Esophagus squamous epithelium (tissue), 5 donors: ENCODE measurements at regions not wholly inside any gene's neighbourhood (a gene's known extent, or its start where the extent isn't known, plus 50 kb on each side); places are given as distances from the start of the nearest gene placed in this dataset.

Source experiments
- DNase-seq: peaks from one replicate; lab custom pipeline; 2025; lab: John Stamatoyannopoulos, UW
- H3K27ac ChIP-seq, 4 donors: fragments of 200-600 bp; sonication (generic); one replicate each; pipeline ENCODE4 v1.5.1; 2016 to 2019; ENCODE audit warnings: mild to moderate bottlenecking in 1 of 4
- H3K27me3 ChIP-seq, 4 donors: fragments of 200-600 bp; sonication (generic); 1 replicate in 3 of 4; 2 replicates in 1 of 4; pipeline versions ENCODE4 v1.5.1 to v1.6.0; 2017 to 2021; ENCODE audit warnings: antibody characterized with exemption in 1 of 4
- H3K36me3 ChIP-seq, 3 donors: fragments of 200-600 bp; sonication (generic); one replicate each; pipeline ENCODE4 v1.5.1; 2016 to 2019
- H3K4me1 ChIP-seq, 3 donors: fragments of 200-600 bp; sonication (generic); one replicate each; pipeline ENCODE4 v1.5.1; 2017 to 2019
- H3K4me3 ChIP-seq, 4 donors: fragments of 200-600 bp; sonication (generic); 1 replicate in 3 of 4; 2 replicates in 1 of 4; pipeline ENCODE4 v1.5.1; 2016 to 2019; ENCODE audit warnings: mild to moderate bottlenecking in 2 of 4, moderate library complexity in 1 of 4
- H3K9me3 ChIP-seq, 3 donors: fragments of 200-600 bp; sonication (generic); one replicate each; pipeline ENCODE4 v1.5.1; 2016 to 2019
- POLR2A ChIP-seq, 4 donors: fragments of 450-650 bp; IDR thresholded peaks; one replicate each; pipeline ENCODE4 v1.6.1; 2017; ENCODE audit warnings: antibody characterized with exemption in 4 of 4, mild to moderate bottlenecking in 4 of 4, moderate library complexity in 3 of 4
- WGBS, 2 donors: methylation state at CpG; one replicate each; pipeline ENCODE4 v1.1.5; 2018; 5-methylcytosine and 5-hydroxymethylcytosine counted together
- intact Hi-C: fragments of 100-400 bp; cut with DNase I; formaldehyde crosslinking; loops from one replicate; pipeline ENCODE4 v1.15.0; 2022
- TF ChIP-seq, protein P1 (sequence below), 6 experiments: fragments of 450-650 bp in 4 of 6; fragments of 200-600 bp in 2 of 6; sonication (generic) in 2 of 6; IDR thresholded peaks; one replicate each; pipeline ENCODE4 v1.5.1; 2016 to 2019; ENCODE audit warnings: antibody characterized with exemption in 6 of 6, mild to moderate bottlenecking in 4 of 6, moderate library complexity in 4 of 6
- donor health status: DM: yes; HTN: yes; CAD: no.

- Histone ChIP-seq H3K36me3 (no peaks in the 10 kb centered on the region), H3K9me3 (no peaks in the 10 kb centered on the region), H3K4me3 (no peak overlapping the region), H3K27me3 (no peaks in the 10 kb centered on the region), H3K4me1 (no peaks in the 10 kb centered on the region), H3K27ac (no peak overlapping the region)
- intact Hi-C loops: no loop called here
- DNase-seq: no peak
- TF ChIP-seq, protein P1, sequence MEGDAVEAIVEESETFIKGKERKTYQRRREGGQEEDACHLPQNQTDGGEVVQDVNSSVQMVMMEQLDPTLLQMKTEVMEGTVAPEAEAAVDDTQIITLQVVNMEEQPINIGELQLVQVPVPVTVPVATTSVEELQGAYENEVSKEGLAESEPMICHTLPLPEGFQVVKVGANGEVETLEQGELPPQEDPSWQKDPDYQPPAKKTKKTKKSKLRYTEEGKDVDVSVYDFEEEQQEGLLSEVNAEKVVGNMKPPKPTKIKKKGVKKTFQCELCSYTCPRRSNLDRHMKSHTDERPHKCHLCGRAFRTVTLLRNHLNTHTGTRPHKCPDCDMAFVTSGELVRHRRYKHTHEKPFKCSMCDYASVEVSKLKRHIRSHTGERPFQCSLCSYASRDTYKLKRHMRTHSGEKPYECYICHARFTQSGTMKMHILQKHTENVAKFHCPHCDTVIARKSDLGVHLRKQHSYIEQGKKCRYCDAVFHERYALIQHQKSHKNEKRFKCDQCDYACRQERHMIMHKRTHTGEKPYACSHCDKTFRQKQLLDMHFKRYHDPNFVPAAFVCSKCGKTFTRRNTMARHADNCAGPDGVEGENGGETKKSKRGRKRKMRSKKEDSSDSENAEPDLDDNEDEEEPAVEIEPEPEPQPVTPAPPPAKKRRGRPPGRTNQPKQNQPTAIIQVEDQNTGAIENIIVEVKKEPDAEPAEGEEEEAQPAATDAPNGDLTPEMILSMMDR (IDR thresholded peaks at IDR 0.05): no peak
- no peak for TF ChIP-seq POLR2A (IDR thresholded peaks at IDR 0.05)
- WGBS, 2 donors: 92 to 93% methylated on average over 3 of the region's 3 CpGs
Observed at GRCh38 chr5:106957336-106957735, 713.4 kb downstream of the EFNA5 start.

DNA sequence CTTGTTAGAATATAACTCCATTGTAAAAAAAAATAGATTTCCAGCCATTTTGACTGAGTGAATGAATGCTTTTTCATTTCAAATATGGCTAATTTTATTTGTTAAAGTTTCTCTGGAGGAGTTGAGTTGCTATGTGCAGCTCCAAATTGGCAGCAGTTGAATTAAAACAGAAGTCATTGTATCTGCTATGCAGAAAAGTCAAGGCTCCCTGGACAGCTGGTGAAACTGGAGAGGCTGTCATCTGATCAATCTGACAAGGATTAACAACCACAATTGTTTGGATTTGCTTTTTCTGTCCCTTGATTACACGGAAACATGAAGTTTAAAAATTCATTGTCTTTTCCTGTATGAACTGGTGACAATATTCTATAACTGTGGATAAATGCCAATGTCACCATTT lies 713.9 kb downstream of the EFNA5 start:
- Histone ChIP-seq H3K27me3 (no peaks in the 10 kb centered on the region), H3K27ac (no peak overlapping the region), H3K4me3 (no peak overlapping the region), H3K36me3 (no peaks in the 10 kb centered on the region), H3K4me1 (no peaks in the 10 kb centered on the region), H3K9me3 (no peaks in the 10 kb centered on the region)
- DNase-seq: no peak
- TF ChIP-seq POLR2A (IDR thresholded peaks at IDR 0.05): no peak
- intact Hi-C loops: no loop called here
- 35% methylated on average over 1 of the region's 1 CpG for WGBS, 2 donors

- Histone ChIP-seq H3K4me1 (no peaks in the 10 kb centered on the region), H3K27me3 (no peaks in the 10 kb centered on the region), H3K27ac (no peak overlapping the region), H3K4me3 (no peak overlapping the region), H3K9me3 (no peaks in the 10 kb centered on the region), H3K36me3 (no peaks in the 10 kb centered on the region)
- DNase-seq: no peak
- 72 to 74% methylated on average over 5 of the region's 5 CpGs for WGBS, 2 donors
- TF ChIP-seq, protein P1 (IDR thresholded peaks at IDR 0.05): no peak
- no peak for TF ChIP-seq POLR2A (IDR thresholded peaks at IDR 0.05)
- intact Hi-C loops: no loop called here
Observed at GRCh38 chr5:106956187-106956586, 714.5 kb downstream of the EFNA5 start.

- no peak overlapping the region for H3K4me3 ChIP-seq
- intact Hi-C loops: no loop called here
- 46 to 71% methylated on average over 3 of the region's 3 CpGs for WGBS, 2 donors
- no peaks in the 10 kb centered on the region for H3K36me3 ChIP-seq
- H3K9me3 ChIP-seq: no peaks in the 10 kb centered on the region
- no peak for DNase-seq
- TF ChIP-seq, protein P1 (IDR thresholded peaks at IDR 0.05): no peak
- no peak for TF ChIP-seq POLR2A (IDR thresholded peaks at IDR 0.05)
- H3K4me1 ChIP-seq: no peaks in the 10 kb centered on the region
- no peaks in the 10 kb centered on the region for H3K27me3 ChIP-seq
- no peak overlapping the region for H3K27ac ChIP-seq
Observed at GRCh38 chr5:106940986-106941385, 729.8 kb downstream of the EFNA5 start.

DNA sequence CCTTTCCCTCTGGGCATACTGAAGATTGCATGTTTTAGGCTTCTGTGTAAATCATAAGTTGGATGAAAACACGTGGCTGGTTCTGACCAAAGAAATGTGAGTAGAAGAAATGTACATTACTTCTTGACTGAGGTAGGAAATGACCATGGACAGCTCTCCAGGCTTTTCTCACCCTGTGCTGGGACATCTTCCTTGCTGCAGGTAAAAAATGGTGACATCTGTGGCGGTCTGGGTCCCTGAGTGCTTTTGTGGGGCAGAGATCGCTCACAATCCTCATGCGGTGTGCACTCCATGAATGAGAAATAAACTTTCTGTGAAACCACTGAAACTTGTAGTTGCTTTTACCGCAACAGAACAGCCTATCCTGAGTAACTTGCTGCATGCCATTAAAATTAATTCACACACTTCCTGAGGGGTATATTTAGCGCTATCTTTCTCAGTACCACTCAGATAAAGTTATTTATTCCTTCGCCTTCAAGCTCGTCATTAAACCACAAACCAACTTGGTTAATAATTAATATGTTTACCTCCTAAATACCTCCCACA lies 730.4 kb downstream of the EFNA5 start:
- no peaks in the 10 kb centered on the region for H3K36me3 ChIP-seq
- 88% methylated on average over 8 of the region's 8 CpGs for WGBS, 2 donors
- no peak for DNase-seq
- H3K27ac ChIP-seq: no peak overlapping the region
- intact Hi-C loops: no loop called here
- no peak overlapping the region for H3K4me3 ChIP-seq
- H3K4me1 ChIP-seq: no peaks in the 10 kb centered on the region
- H3K9me3 ChIP-seq: no peaks in the 10 kb centered on the region
- H3K27me3 ChIP-seq: no peaks in the 10 kb centered on the region
- TF ChIP-seq, protein P1 (IDR thresholded peaks at IDR 0.05): no peak
- no peak for TF ChIP-seq POLR2A (IDR thresholded peaks at IDR 0.05)

DNA sequence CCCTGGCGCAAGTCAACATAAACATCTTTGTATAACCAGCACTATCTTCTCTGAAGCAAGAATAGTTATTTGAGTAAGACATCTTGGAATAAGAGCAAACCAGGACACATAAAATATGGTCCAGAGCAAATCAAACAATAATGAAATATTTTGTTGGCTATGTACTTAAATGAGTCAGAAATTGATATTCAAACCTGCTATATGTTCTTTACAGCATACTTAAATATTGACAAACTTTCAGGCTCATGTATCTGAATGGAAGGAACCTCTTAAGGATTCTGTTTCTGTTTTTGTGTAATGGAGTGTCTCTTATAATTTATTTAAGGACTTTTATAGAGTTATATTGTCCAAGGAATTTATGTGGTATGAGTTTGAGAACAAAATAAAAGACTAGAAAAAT lies 747.3 kb downstream of the EFNA5 start:
- Histone ChIP-seq H3K36me3 (no peaks in the 10 kb centered on the region), H3K27ac (no peak overlapping the region), H3K4me3 (no peak overlapping the region), H3K9me3 (peaks cover 0 to 8% (median 0%) of the 10 kb centered on the region in 3 donors), H3K4me1 (no peaks in the 10 kb centered on the region), H3K27me3 (no peaks in the 10 kb centered on the region)
- no peak for DNase-seq
- TF ChIP-seq POLR2A (IDR thresholded peaks at IDR 0.05): no peak
- TF ChIP-seq, protein P1 (IDR thresholded peaks at IDR 0.05): no peak
- intact Hi-C loops: no loop called here
- 93% methylated on average over 1 of the region's 1 CpG for WGBS, 2 donors
